ENCODE measurements at regions not wholly inside any gene's neighbourhood (a gene's known extent, or its start where the extent isn't known, plus 50 kb on each side); places are given as distances from the start of the nearest gene placed in this dataset.

DNA sequence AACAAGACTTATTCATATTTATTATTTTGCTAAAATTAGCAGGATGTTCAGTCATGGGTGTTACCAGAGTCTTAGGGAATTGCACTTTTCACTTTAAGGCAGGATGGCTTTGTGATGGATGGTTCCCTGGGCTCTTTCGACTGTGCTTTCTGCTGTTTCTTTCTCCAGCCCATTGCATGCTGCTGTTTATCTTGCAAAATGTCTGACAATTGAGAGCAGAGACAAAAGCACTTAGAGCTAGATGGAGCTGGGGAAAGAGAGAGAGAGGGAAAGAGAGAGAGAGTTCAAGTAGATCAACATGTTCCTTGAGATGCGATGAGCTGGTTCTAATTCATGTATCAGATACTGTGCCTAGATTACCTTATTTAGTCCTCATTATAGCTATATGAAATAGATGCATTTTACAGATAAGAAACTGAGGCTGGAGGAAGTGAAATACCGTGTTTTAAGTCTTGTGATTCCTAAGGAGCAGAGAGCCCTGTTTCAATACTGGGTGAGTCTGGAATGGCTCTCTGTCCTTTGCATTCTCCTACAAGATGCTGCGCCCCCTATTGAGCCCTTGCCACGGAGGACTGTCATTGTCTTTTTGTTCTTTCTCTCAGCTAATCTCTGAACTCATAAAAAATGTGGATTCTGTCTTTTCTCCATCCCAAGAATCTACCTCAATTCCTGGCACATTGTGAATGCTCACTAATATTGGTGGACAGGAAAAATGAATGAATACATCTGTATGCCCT is 227.9 kb downstream of the ALG10B start:
- Histone ChIP-seq H3K4me1 (no peaks in the 10 kb centered on the region), H3K27ac (no peak overlapping the region), H3K36me3 (no peaks in the 10 kb centered on the region), H3K9me3 (no peaks in the 10 kb centered on the region), H3K27me3 (replicated peaks in 1 of 7) (no peaks in the 10 kb centered on the region), H3K4me3 (no peak overlapping the region)
- WGBS, 5 donors, result 60 to 68% (median 63%) methylated on average over 5 of the region's 5 CpGs
- intact Hi-C loops (cut with DNase I; ENCODE audit: low total_unique reads), result no loop called here
- no peak for DNase-seq
- TF ChIP-seq POLR2AphosphoS5 (IDR thresholded peaks at IDR 0.05), result no peak
- no peak for TF ChIP-seq POLR2A (IDR thresholded peaks at IDR 0.05)
- TF ChIP-seq, protein P1, sequence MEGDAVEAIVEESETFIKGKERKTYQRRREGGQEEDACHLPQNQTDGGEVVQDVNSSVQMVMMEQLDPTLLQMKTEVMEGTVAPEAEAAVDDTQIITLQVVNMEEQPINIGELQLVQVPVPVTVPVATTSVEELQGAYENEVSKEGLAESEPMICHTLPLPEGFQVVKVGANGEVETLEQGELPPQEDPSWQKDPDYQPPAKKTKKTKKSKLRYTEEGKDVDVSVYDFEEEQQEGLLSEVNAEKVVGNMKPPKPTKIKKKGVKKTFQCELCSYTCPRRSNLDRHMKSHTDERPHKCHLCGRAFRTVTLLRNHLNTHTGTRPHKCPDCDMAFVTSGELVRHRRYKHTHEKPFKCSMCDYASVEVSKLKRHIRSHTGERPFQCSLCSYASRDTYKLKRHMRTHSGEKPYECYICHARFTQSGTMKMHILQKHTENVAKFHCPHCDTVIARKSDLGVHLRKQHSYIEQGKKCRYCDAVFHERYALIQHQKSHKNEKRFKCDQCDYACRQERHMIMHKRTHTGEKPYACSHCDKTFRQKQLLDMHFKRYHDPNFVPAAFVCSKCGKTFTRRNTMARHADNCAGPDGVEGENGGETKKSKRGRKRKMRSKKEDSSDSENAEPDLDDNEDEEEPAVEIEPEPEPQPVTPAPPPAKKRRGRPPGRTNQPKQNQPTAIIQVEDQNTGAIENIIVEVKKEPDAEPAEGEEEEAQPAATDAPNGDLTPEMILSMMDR (IDR thresholded peaks at IDR 0.05 in 8 of 11, conservative IDR thresholded peaks at IDR 0.05 in 3 of 11), result no peak

GRCh38 chr12:38547586-38547985 is 231.0 kb downstream of the ALG10B start:
- Histone ChIP-seq H3K4me3 (no peak overlapping the region), H3K4me1 (no peaks in the 10 kb centered on the region), H3K36me3 (no peaks in the 10 kb centered on the region), H3K9me3 (no peaks in the 10 kb centered on the region), H3K27ac (no peak overlapping the region), H3K27me3 (replicated peaks in 1 of 7) (no peaks in the 10 kb centered on the region)
- intact Hi-C loops (cut with DNase I; ENCODE audit: low total_unique reads), result no loop called here
- 83 to 89% (median 85%) methylated on average over 1 of the region's 1 CpG for WGBS, 5 donors
- no peak for DNase-seq
- no peak for TF ChIP-seq POLR2AphosphoS5 (IDR thresholded peaks at IDR 0.05)
- TF ChIP-seq, protein P1 (IDR thresholded peaks at IDR 0.05 in 8 of 11, conservative IDR thresholded peaks at IDR 0.05 in 3 of 11), result no peak
- TF ChIP-seq POLR2A (IDR thresholded peaks at IDR 0.05), result no peak

GRCh38 chr12:38555620-38556591 is 239.3 kb downstream of the ALG10B start:
- H3K27me3 ChIP-seq (replicated peaks in 1 of 7), result no peaks in the 10 kb centered on the region
- no peak overlapping the region for H3K27ac ChIP-seq
- intact Hi-C loops (cut with DNase I; ENCODE audit: low total_unique reads), result no loop called here
- DNase-seq, result no peak
- no peaks in the 10 kb centered on the region for H3K36me3 ChIP-seq
- WGBS, 5 donors, result 57 to 68% (median 62%) methylated on average over 5 of the region's 5 CpGs
- H3K4me1 ChIP-seq, result no peaks in the 10 kb centered on the region
- H3K4me3 ChIP-seq, result no peak overlapping the region
- TF ChIP-seq POLR2AphosphoS5 (IDR thresholded peaks at IDR 0.05) (no peak), POLR2A (IDR thresholded peaks at IDR 0.05) (no peak)
- TF ChIP-seq, protein P1 (IDR thresholded peaks at IDR 0.05 in 8 of 11, conservative IDR thresholded peaks at IDR 0.05 in 3 of 11), result no peak
- H3K9me3 ChIP-seq, result no peaks in the 10 kb centered on the region

DNA sequence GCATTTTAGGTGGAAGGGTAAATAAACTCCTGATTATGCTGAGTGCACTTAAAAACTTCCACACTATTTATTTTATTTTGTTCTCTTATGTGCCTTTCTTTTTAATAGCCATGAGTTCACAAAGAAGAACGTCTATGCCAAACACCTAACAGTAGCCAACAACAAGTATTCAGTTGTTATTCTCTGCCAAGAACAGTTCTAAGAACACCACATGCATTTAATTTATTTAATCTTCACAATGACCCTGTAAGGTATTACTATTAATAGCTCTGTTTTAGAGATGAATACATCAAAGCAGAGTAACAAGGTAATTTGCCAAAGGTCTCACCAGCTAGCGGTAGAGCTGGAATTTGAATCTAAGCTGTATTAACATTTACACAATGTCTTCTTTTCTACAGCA is 240.1 kb downstream of the ALG10B start:
- no peak overlapping the region for H3K4me3 ChIP-seq
- TF ChIP-seq POLR2AphosphoS5 (IDR thresholded peaks at IDR 0.05), result no peak
- no peak for TF ChIP-seq POLR2A (IDR thresholded peaks at IDR 0.05)
- TF ChIP-seq, protein P1 (IDR thresholded peaks at IDR 0.05 in 8 of 11, conservative IDR thresholded peaks at IDR 0.05 in 3 of 11), result no peak
- WGBS, 5 donors, result 79 to 94% (median 83%) methylated on average over 2 of the region's 2 CpGs
- H3K36me3 ChIP-seq, result no peaks in the 10 kb centered on the region
- DNase-seq, result no peak
- no peak overlapping the region for H3K27ac ChIP-seq
- no peaks in the 10 kb centered on the region for H3K4me1 ChIP-seq
- no peaks in the 10 kb centered on the region for H3K9me3 ChIP-seq
- no peaks in the 10 kb centered on the region for H3K27me3 ChIP-seq (replicated peaks in 1 of 7)
- intact Hi-C loops (cut with DNase I; ENCODE audit: low total_unique reads), result no loop called here
